ENCODE measurements at regions not wholly inside any gene's neighbourhood (a gene's known extent, or its start where the extent isn't known, plus 50 kb on each side); places are given as distances from the start of the nearest gene placed in this dataset.

GRCh38 chrX:5117816-5118215 lies 1110.9 kb downstream of the NLGN4X start:
- TF ChIP-seq POLR2A (IDR thresholded peaks at IDR 0.05; ENCODE audit: low read depth, low read length) (no peak), CTCF (conservative IDR thresholded peaks at IDR 0.05; ENCODE audit: low read depth, low read length) (no peak), MXI1 (IDR thresholded peaks at IDR 0.05; ENCODE audit: borderline replicate concordance, low read depth, low read length) (no peak), CHD1 (IDR thresholded peaks at IDR 0.05; ENCODE audit: low read depth, low read length) (no peak), USF2 (IDR thresholded peaks at IDR 0.05; ENCODE audit: low read depth, low read length) (no peak), ELK1 (IDR thresholded peaks at IDR 0.05; ENCODE audit: borderline replicate concordance, low read depth, low read length) (no peak), RAD21 (IDR thresholded peaks at IDR 0.05; ENCODE audit: low read length) (no peak), RFX5 (IDR thresholded peaks at IDR 0.05; ENCODE audit: low read depth, low read length) (no peak), FOS (IDR thresholded peaks at IDR 0.05; ENCODE audit: low read depth, low read length) (no peak)

All from IMR-90 (cell line).